ENCODE measurements at regions not wholly inside any gene's neighbourhood (a gene's known extent, or its start where the extent isn't known, plus 50 kb on each side); places are given as distances from the start of the nearest gene placed in this dataset.
"Not testable (repeated sequence)": the region's sequence is repeated elsewhere in the genome, so short reads cannot be mapped to it uniquely, and the experiment has no call there.

DNA sequence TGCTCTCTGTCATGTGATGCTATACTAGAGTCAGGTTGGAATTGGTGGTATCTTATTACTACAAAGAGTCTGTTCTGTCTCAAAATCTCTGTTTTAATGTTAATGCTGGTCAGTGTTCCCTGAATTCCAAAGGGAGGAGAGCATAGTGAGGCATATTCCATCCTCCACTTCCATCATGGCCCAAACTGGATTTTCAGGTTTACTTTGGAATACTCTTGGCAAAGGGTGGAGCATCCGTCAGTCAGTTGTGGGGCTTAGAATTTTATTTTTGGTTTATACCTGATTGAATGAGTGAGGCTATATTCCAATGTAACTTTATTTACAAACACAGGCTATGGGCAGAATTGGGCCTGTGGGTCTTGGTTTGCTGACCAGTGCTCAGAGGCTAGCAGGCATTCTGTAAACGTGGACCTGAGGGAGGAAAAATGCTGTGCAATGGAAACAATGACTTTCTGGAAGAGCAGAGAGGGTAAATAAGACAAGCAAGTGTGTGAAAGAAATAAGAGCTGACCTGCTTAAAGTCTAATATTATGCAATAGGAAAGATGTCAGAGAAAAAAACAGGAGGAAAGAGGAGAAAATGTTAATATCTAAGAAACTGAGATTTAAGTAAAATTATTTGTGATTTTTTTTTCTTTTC lies 106.2 kb upstream of the CLINT1 start:
- Histone ChIP-seq H4K20me1 (ENCODE audit: insufficient read depth, low read length) (no peaks in the 10 kb centered on the region), H3K27ac (ENCODE audit: low read length) (no peak overlapping the region), H3K4me3 (ENCODE audit: low read length) (no peak overlapping the region), H3K27me3 (replicated peaks; ENCODE audit: insufficient read depth, low read length) (no peaks in the 10 kb centered on the region), H3K4me1 (ENCODE audit: low read length) (no peaks in the 10 kb centered on the region), H3K9me2 (replicated peaks; ENCODE audit: insufficient read depth, low read length) (no peaks in the 10 kb centered on the region), H3F3A (ENCODE audit: insufficient read depth, low read length) (no peaks in the 10 kb centered on the region), H3K36me3 (replicated peaks; ENCODE audit: insufficient read depth, low read length) (no peaks in the 10 kb centered on the region), H3K4me2 (ENCODE audit: low read depth, low read length) (no peak overlapping the region), H3K79me2 (ENCODE audit: low read length) (no peaks in the 10 kb centered on the region), H2AFZ (ENCODE audit: low read length) (no peak overlapping the region), H3K9ac (ENCODE audit: low read length) (no peak overlapping the region), H3K9me3 (replicated peaks; ENCODE audit: insufficient read depth, low read length) (no peaks in the 10 kb centered on the region)
- TF ChIP-seq EZH2phosphoT487 (IDR thresholded peaks at IDR 0.05; ENCODE audit: low read length) (no peak), EZH2 (optimal IDR thresholded peaks at IDR 0.05; ENCODE audit: low read depth, low read length) (no peak)
- TF ChIP-seq, protein P1, sequence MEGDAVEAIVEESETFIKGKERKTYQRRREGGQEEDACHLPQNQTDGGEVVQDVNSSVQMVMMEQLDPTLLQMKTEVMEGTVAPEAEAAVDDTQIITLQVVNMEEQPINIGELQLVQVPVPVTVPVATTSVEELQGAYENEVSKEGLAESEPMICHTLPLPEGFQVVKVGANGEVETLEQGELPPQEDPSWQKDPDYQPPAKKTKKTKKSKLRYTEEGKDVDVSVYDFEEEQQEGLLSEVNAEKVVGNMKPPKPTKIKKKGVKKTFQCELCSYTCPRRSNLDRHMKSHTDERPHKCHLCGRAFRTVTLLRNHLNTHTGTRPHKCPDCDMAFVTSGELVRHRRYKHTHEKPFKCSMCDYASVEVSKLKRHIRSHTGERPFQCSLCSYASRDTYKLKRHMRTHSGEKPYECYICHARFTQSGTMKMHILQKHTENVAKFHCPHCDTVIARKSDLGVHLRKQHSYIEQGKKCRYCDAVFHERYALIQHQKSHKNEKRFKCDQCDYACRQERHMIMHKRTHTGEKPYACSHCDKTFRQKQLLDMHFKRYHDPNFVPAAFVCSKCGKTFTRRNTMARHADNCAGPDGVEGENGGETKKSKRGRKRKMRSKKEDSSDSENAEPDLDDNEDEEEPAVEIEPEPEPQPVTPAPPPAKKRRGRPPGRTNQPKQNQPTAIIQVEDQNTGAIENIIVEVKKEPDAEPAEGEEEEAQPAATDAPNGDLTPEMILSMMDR (IDR thresholded peaks at IDR 0.05; ENCODE audit: low read length) = no peak
- DNase-seq = no peak

DNA sequence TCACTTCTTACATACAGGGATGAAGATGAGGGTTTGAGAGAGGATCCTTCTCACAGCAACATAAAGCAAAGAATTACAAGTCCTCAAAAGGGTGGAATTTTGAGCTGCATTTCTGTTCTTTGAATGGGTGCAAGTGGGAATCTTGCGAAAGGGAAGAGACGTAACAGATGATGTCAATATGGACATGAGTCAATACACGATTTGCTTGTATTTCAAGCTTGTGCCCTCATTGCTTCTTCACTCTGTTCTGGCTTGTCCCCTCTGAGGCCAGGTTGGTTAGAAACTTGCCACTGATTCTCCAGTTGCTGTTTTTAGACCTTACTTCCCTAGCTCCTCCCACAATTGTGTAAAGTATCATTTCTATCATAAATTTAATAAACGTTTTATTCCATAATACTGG lies 104.8 kb upstream of the CLINT1 start:
- Histone ChIP-seq H2AFZ (ENCODE audit: low read length) (no peak overlapping the region), H3K27me3 (replicated peaks; ENCODE audit: insufficient read depth, low read length) (no peaks in the 10 kb centered on the region), H3F3A (ENCODE audit: insufficient read depth, low read length) (no peaks in the 10 kb centered on the region), H3K4me3 (ENCODE audit: low read length) (no peak overlapping the region), H4K20me1 (ENCODE audit: insufficient read depth, low read length) (no peaks in the 10 kb centered on the region), H3K4me1 (ENCODE audit: low read length) (no peaks in the 10 kb centered on the region), H3K79me2 (ENCODE audit: low read length) (no peaks in the 10 kb centered on the region), H3K9ac (ENCODE audit: low read length) (no peak overlapping the region), H3K27ac (ENCODE audit: low read length) (no peak overlapping the region), H3K9me2 (replicated peaks; ENCODE audit: insufficient read depth, low read length) (no peaks in the 10 kb centered on the region), H3K4me2 (ENCODE audit: low read depth, low read length) (no peak overlapping the region), H3K36me3 (replicated peaks; ENCODE audit: insufficient read depth, low read length) (no peaks in the 10 kb centered on the region), H3K9me3 (replicated peaks; ENCODE audit: insufficient read depth, low read length) (no peaks in the 10 kb centered on the region)
- DNase-seq = no peak
- no peak for TF ChIP-seq EZH2 (optimal IDR thresholded peaks at IDR 0.05; ENCODE audit: low read depth, low read length)
- TF ChIP-seq, protein P1 (IDR thresholded peaks at IDR 0.05; ENCODE audit: low read length) = no peak
- no peak for TF ChIP-seq EZH2phosphoT487 (IDR thresholded peaks at IDR 0.05; ENCODE audit: low read length)

DNA sequence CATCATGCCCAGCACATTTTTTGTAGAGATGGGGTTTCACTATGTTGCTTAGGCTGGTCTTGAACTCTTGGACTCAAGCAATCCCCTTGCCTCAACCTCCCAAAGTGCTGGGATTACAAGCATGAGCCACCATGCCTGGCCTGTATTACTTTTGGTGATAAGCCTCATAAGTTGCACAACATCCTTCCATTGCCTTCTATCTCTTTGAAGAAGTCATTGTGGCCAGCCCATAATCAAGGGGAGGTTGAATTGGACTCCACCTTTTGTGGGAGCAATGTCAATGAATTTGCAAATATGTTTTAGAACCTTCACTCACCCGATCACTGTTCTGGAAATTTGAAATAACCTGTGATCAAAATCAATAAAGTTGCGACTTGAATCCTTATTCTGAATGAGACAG lies 104.3 kb upstream of the CLINT1 start:
- no peaks in the 10 kb centered on the region for H3K27me3 ChIP-seq (replicated peaks; ENCODE audit: insufficient read depth, low read length)

DNA sequence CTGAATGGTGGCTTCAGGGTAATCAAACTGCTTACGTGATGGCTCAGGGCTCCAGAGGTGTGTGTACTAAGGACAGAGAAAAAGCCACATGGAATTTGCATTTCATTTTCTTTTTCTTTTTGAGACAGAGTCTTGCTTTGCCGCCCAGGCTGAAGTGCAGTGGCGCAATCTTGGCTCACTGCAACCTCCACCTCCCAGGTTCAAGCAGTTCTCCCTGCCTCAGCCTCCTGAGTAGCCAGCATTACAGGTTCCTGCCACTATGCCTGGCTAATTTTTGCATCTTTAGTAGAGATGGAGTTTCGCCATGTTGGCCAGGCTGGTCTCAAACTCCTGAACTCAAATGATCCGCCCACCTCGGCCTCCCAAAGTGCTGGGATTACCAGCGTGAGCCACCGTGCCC lies 103.7 kb upstream of the CLINT1 start:
- not testable (repeated sequence) for H3K9me2 ChIP-seq (replicated peaks; ENCODE audit: insufficient read depth, low read length); H3K4me1 ChIP-seq (ENCODE audit: low read length); H3K4me2 ChIP-seq (ENCODE audit: low read depth, low read length); H3K27ac ChIP-seq (ENCODE audit: low read length); H3K9me3 ChIP-seq (replicated peaks; ENCODE audit: insufficient read depth, low read length); H4K20me1 ChIP-seq (ENCODE audit: insufficient read depth, low read length); H3K36me3 ChIP-seq (replicated peaks; ENCODE audit: insufficient read depth, low read length); DNase-seq; H3F3A ChIP-seq (ENCODE audit: insufficient read depth, low read length); H3K27me3 ChIP-seq (replicated peaks; ENCODE audit: insufficient read depth, low read length); H2AFZ ChIP-seq (ENCODE audit: low read length); H3K79me2 ChIP-seq (ENCODE audit: low read length); H3K4me3 ChIP-seq (ENCODE audit: low read length); H3K9ac ChIP-seq (ENCODE audit: low read length)

More for the DNA sequence above, 104.3 kb upstream of the CLINT1 start:
- no peak overlapping the region for H3K4me2 ChIP-seq (ENCODE audit: low read depth, low read length)
- no peak for DNase-seq
- no peaks in the 10 kb centered on the region for H3K79me2 ChIP-seq (ENCODE audit: low read length)
- H3K36me3 ChIP-seq (replicated peaks; ENCODE audit: insufficient read depth, low read length) = no peaks in the 10 kb centered on the region
- H2AFZ ChIP-seq (ENCODE audit: low read length) = no peak overlapping the region
- no peak overlapping the region for H3K4me3 ChIP-seq (ENCODE audit: low read length)
- H4K20me1 ChIP-seq (ENCODE audit: insufficient read depth, low read length) = no peaks in the 10 kb centered on the region
- H3K9me2 ChIP-seq (replicated peaks; ENCODE audit: insufficient read depth, low read length) = no peaks in the 10 kb centered on the region
- H3K9ac ChIP-seq (ENCODE audit: low read length) = no peak overlapping the region
- TF ChIP-seq EZH2phosphoT487 (IDR thresholded peaks at IDR 0.05; ENCODE audit: low read length) (no peak), EZH2 (optimal IDR thresholded peaks at IDR 0.05; ENCODE audit: low read depth, low read length) (no peak)
- TF ChIP-seq, protein P1 (IDR thresholded peaks at IDR 0.05; ENCODE audit: low read length) = no peak
- no peaks in the 10 kb centered on the region for H3K9me3 ChIP-seq (replicated peaks; ENCODE audit: insufficient read depth, low read length)
- H3K4me1 ChIP-seq (ENCODE audit: low read length) = no peaks in the 10 kb centered on the region
- H3F3A ChIP-seq (ENCODE audit: insufficient read depth, low read length) = no peaks in the 10 kb centered on the region
- H3K27ac ChIP-seq (ENCODE audit: low read length) = no peak overlapping the region

All from MM.1S (cell line).